ENCODE measurements at regions not wholly inside any gene's neighbourhood (a gene's known extent, or its start where the extent isn't known, plus 50 kb on each side); places are given as distances from the start of the nearest gene placed in this dataset.
"Not testable (repeated sequence)": the region's sequence is repeated elsewhere in the genome, so short reads cannot be mapped to it uniquely, and the experiment has no call there.

GRCh38 chr3:8273479-8273878 is 228.1 kb upstream of the LMCD1 start:
- no peak for DNase-seq

- no peak for DNase-seq
Observed at GRCh38 chr3:8276056-8276455, 225.6 kb upstream of the LMCD1 start.

GRCh38 chr3:8276506-8276905 is 225.1 kb upstream of the LMCD1 start:
- DNase-seq: no peak

GRCh38 chr3:8278448-8278847 is 223.2 kb upstream of the LMCD1 start:
- DNase-seq: no peak

GRCh38 chr3:8279476-8279875 is 222.1 kb upstream of the LMCD1 start:
- no peak for DNase-seq

- no peak for DNase-seq
Observed at GRCh38 chr3:8279886-8280550, 221.6 kb upstream of the LMCD1 start.

GRCh38 chr3:8282541-8283165 is 219.0 kb upstream of the LMCD1 start:
- DNase-seq: no peak

- DNase-seq: no peak
Observed at GRCh38 chr3:8283193-8283592, 218.4 kb upstream of the LMCD1 start.

GRCh38 chr3:8286086-8286485 is 215.5 kb upstream of the LMCD1 start:
- DNase-seq: no peak

GRCh38 chr3:8286749-8287148 is 214.9 kb upstream of the LMCD1 start:
- no peak for DNase-seq

- no peak for DNase-seq
Observed at GRCh38 chr3:8290611-8291010, 211.0 kb upstream of the LMCD1 start.

GRCh38 chr3:8296461-8296860 is 205.2 kb upstream of the LMCD1 start:
- no peak for DNase-seq

GRCh38 chr3:8298021-8298954 is 203.3 kb upstream of the LMCD1 start:
- DNase-seq: no peak

- peak in 1 of 5 donors; percentile 21 for DNase-seq
Observed at GRCh38 chr3:8301977-8302735, 199.5 kb upstream of the LMCD1 start.

- no peak for DNase-seq
Observed at GRCh38 chr3:8303466-8303865, 198.2 kb upstream of the LMCD1 start.

- DNase-seq: no peak
Observed at GRCh38 chr3:8305371-8305770, 196.3 kb upstream of the LMCD1 start.

- DNase-seq: no peak
Observed at GRCh38 chr3:8307545-8308110, 194.0 kb upstream of the LMCD1 start.

GRCh38 chr3:8311321-8311720 is 190.3 kb upstream of the LMCD1 start:
- DNase-seq: no peak

- DNase-seq: no peak
Observed at GRCh38 chr3:8312685-8313084, 188.9 kb upstream of the LMCD1 start.

GRCh38 chr3:8313560-8314267 is 187.9 kb upstream of the LMCD1 start:
- DNase-seq: no peak

GRCh38 chr3:8315526-8315925 is 186.1 kb upstream of the LMCD1 start:
- DNase-seq: not testable (repeated sequence)
